ENCODE measurements at regions not wholly inside any gene's neighbourhood (a gene's known extent, or its start where the extent isn't known, plus 50 kb on each side); places are given as distances from the start of the nearest gene placed in this dataset.

DNA sequence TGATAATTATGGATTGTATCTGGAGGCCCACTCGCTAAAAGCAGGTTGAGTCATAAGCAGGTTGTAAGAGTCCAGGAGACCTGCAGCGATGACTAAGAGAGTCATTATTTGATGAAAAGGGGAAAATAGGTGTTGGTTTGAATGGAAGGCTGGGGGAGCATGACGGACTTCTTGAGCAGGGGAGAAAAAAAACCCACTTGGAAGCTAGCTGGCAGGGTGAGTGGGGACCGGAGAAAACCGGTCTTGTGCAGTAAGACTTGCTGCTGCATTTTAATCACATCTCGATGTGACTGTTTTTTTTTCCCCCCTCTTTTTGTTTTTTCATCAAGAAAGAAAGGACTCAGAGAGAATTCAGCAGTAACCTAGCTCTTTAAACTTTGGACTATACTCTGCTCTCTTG lies 90.0 kb downstream of the IGSF1 start:
- TF ChIP-seq JUNB (IDR thresholded peaks at IDR 0.05; ENCODE audit: unreplicated experiment): no peak
- TF ChIP-seq, protein P1, sequence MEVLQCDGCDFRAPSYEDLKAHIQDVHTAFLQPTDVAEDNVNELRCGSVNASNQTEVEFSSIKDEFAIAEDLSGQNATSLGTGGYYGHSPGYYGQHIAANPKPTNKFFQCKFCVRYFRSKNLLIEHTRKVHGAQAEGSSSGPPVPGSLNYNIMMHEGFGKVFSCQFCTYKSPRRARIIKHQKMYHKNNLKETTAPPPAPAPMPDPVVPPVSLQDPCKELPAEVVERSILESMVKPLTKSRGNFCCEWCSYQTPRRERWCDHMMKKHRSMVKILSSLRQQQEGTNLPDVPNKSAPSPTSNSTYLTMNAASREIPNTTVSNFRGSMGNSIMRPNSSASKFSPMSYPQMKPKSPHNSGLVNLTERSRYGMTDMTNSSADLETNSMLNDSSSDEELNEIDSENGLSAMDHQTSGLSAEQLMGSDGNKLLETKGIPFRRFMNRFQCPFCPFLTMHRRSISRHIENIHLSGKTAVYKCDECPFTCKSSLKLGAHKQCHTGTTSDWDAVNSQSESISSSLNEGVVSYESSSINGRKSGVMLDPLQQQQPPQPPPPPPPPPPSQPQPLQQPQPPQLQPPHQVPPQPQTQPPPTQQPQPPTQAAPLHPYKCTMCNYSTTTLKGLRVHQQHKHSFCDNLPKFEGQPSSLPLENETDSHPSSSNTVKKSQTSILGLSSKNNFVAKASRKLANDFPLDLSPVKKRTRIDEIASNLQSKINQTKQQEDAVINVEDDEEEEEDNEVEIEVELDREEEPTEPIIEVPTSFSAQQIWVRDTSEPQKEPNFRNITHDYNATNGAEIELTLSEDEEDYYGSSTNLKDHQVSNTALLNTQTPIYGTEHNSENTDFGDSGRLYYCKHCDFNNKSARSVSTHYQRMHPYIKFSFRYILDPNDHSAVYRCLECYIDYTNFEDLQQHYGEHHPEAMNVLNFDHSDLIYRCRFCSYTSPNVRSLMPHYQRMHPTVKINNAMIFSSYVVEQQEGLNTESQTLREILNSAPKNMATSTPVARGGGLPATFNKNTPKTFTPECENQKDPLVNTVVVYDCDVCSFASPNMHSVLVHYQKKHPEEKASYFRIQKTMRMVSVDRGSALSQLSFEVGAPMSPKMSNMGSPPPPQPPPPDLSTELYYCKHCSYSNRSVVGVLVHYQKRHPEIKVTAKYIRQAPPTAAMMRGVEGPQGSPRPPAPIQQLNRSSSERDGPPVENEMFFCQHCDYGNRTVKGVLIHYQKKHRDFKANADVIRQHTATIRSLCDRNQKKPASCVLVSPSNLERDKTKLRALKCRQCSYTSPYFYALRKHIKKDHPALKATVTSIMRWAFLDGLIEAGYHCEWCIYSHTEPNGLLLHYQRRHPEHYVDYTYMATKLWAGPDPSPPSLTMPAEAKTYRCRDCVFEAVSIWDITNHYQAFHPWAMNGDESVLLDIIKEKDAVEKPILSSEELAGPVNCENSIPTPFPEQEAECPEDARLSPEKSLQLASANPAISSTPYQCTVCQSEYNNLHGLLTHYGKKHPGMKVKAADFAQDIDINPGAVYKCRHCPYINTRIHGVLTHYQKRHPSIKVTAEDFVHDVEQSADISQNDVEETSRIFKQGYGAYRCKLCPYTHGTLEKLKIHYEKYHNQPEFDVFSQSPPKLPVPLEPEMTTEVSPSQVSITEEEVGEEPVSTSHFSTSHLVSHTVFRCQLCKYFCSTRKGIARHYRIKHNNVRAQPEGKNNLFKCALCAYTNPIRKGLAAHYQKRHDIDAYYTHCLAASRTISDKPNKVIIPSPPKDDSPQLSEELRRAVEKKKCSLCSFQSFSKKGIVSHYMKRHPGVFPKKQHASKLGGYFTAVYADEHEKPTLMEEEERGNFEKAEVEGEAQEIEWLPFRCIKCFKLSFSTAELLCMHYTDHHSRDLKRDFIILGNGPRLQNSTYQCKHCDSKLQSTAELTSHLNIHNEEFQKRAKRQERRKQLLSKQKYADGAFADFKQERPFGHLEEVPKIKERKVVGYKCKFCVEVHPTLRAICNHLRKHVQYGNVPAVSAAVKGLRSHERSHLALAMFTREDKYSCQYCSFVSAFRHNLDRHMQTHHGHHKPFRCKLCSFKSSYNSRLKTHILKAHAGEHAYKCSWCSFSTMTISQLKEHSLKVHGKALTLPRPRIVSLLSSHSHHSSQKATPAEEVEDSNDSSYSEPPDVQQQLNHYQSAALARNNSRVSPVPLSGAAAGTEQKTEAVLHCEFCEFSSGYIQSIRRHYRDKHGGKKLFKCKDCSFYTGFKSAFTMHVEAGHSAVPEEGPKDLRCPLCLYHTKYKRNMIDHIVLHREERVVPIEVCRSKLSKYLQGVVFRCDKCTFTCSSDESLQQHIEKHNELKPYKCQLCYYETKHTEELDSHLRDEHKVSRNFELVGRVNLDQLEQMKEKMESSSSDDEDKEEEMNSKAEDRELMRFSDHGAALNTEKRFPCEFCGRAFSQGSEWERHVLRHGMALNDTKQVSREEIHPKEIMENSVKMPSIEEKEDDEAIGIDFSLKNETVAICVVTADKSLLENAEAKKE (CRISPR knock-in tag; IDR thresholded peaks at IDR 0.05): no peak
- no peak for TF ChIP-seq EZH2 (IDR thresholded peaks at IDR 0.05; ENCODE audit: low read depth, unreplicated experiment)
- TF ChIP-seq, protein P2, sequence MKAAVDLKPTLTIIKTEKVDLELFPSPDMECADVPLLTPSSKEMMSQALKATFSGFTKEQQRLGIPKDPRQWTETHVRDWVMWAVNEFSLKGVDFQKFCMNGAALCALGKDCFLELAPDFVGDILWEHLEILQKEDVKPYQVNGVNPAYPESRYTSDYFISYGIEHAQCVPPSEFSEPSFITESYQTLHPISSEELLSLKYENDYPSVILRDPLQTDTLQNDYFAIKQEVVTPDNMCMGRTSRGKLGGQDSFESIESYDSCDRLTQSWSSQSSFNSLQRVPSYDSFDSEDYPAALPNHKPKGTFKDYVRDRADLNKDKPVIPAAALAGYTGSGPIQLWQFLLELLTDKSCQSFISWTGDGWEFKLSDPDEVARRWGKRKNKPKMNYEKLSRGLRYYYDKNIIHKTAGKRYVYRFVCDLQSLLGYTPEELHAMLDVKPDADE (IDR thresholded peaks at IDR 0.05): no peak
- no peak for TF ChIP-seq ZNF114 (CRISPR knock-in tag; IDR thresholded peaks at IDR 0.05)
- TF ChIP-seq NANOG (IDR thresholded peaks at IDR 0.05; ENCODE audit: borderline replicate concordance): no peak
- TF ChIP-seq, protein P3, sequence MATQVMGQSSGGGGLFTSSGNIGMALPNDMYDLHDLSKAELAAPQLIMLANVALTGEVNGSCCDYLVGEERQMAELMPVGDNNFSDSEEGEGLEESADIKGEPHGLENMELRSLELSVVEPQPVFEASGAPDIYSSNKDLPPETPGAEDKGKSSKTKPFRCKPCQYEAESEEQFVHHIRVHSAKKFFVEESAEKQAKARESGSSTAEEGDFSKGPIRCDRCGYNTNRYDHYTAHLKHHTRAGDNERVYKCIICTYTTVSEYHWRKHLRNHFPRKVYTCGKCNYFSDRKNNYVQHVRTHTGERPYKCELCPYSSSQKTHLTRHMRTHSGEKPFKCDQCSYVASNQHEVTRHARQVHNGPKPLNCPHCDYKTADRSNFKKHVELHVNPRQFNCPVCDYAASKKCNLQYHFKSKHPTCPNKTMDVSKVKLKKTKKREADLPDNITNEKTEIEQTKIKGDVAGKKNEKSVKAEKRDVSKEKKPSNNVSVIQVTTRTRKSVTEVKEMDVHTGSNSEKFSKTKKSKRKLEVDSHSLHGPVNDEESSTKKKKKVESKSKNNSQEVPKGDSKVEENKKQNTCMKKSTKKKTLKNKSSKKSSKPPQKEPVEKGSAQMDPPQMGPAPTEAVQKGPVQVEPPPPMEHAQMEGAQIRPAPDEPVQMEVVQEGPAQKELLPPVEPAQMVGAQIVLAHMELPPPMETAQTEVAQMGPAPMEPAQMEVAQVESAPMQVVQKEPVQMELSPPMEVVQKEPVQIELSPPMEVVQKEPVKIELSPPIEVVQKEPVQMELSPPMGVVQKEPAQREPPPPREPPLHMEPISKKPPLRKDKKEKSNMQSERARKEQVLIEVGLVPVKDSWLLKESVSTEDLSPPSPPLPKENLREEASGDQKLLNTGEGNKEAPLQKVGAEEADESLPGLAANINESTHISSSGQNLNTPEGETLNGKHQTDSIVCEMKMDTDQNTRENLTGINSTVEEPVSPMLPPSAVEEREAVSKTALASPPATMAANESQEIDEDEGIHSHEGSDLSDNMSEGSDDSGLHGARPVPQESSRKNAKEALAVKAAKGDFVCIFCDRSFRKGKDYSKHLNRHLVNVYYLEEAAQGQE (IDR thresholded peaks at IDR 0.05; ENCODE audit: unreplicated experiment): no peak
- TF ChIP-seq CREB1 (CRISPR knock-in tag; IDR thresholded peaks at IDR 0.05; ENCODE audit: low read depth): no peak
- TF ChIP-seq ZNF331 (CRISPR knock-in tag; IDR thresholded peaks at IDR 0.05; ENCODE audit: low read depth): no peak
- no peak for TF ChIP-seq STAT1 (IDR thresholded peaks at IDR 0.05; ENCODE audit: unreplicated experiment)
- TF ChIP-seq EZH2phosphoT487 (IDR thresholded peaks at IDR 0.05; ENCODE audit: unreplicated experiment): no peak
- TF ChIP-seq, protein P4, sequence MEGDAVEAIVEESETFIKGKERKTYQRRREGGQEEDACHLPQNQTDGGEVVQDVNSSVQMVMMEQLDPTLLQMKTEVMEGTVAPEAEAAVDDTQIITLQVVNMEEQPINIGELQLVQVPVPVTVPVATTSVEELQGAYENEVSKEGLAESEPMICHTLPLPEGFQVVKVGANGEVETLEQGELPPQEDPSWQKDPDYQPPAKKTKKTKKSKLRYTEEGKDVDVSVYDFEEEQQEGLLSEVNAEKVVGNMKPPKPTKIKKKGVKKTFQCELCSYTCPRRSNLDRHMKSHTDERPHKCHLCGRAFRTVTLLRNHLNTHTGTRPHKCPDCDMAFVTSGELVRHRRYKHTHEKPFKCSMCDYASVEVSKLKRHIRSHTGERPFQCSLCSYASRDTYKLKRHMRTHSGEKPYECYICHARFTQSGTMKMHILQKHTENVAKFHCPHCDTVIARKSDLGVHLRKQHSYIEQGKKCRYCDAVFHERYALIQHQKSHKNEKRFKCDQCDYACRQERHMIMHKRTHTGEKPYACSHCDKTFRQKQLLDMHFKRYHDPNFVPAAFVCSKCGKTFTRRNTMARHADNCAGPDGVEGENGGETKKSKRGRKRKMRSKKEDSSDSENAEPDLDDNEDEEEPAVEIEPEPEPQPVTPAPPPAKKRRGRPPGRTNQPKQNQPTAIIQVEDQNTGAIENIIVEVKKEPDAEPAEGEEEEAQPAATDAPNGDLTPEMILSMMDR (conservative IDR thresholded peaks at IDR 0.05; ENCODE audit: low read depth in 2 of 2): no peak
- TF ChIP-seq POLR2AphosphoS5 (IDR thresholded peaks at IDR 0.05; ENCODE audit: low read depth): no peak
- DNase-seq (ENCODE audit: low spot score): no peak

More for the DNA sequence above, 90.0 kb downstream of the IGSF1 start:
- Histone ChIP-seq H3K79me2 (replicated peaks; ENCODE audit: insufficient read depth) (no peaks in the 10 kb centered on the region), H3F3A (replicated peaks; ENCODE audit: low read depth) (no peaks in the 10 kb centered on the region), H3K27me3 (ENCODE audit: insufficient read depth) (no peaks in the 10 kb centered on the region), H4K20me1 (replicated peaks; ENCODE audit: insufficient read depth) (no peaks in the 10 kb centered on the region), H3K27ac (ENCODE audit: low read depth) (no peak overlapping the region), H3K4me2 (no peak overlapping the region), H2AFZ (no peak overlapping the region), H3K36me3 (ENCODE audit: insufficient read depth) (no peaks in the 10 kb centered on the region), H3K4me3 (no peak overlapping the region), H3K9me2 (ENCODE audit: insufficient read depth) (no peaks in the 10 kb centered on the region), H3K4me1 (ENCODE audit: insufficient read depth) (no peaks in the 10 kb centered on the region)
- no peak overlapping the region for H3K27ac Mint-ChIP-seq
- ATAC-seq: no peak
- no peaks in the 10 kb centered on the region for H3K27me3 Mint-ChIP-seq (ENCODE audit: insufficient read depth, low read depth, poor library complexity)
- no peak overlapping the region for H3K4me3 Mint-ChIP-seq
- peaks cover 6% of the 10 kb centered on the region; the same call in 2 of the 3 replicates for H3K4me1 Mint-ChIP-seq
- H3K9me3 Mint-ChIP-seq: no peaks in the 10 kb centered on the region
- H3K36me3 Mint-ChIP-seq (ENCODE audit: low read depth): no peaks in the 10 kb centered on the region

All from GM23338 (cell line).